Retina (tissue), 1 donor: ENCODE measurements at regions not wholly inside any gene's neighbourhood (a gene's known extent, or its start where the extent isn't known, plus 50 kb on each side); places are given as distances from the start of the nearest gene placed in this dataset.
"Not testable (repeated sequence)": the region's sequence is repeated elsewhere in the genome, so short reads cannot be mapped to it uniquely, and the experiment has no call there.

Source experiments
- DNase-seq: peaks from one replicate; pipeline ENCODE4 v3.0.0-alpha.2; 2016

DNA sequence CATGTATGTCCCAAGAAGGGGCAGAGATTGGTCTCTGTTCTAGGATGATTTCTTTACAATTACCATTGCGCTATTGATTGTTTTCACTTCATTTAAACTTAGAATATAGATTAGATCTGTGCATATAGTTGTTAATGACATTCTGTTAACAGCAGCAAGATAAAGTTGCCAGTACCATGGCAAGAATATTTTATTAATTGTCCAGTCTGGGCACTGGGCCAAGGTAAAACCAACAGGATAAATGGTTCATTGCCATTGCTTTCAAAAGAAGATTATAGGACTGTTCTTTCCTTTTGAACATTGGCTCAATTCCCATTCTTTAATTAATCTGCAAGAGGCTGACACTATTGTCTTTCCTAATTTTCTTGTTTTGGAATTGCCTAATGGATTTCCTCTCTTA, 592.4 kb downstream of the RFPL4B start:
- DNase-seq, result no peak

DNA sequence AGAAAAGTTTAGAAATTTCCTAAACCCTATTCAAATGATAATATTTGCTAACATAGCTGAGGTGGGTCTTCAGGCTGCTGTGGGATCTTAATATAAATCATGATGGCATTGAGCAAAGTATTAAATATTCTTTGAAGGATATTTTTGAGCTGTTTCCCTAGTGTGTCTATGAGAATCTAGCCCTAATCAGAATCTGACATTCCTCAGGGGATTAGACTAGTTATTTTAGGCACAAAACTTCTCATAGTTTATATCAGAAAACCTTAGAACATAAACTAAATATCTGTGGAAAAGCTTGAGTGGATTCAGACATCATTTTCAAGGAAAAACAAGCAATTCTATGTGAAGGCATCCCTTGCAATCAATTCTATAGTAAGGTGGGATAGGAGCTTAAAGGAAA, 594.5 kb downstream of the RFPL4B start:
- no peak for DNase-seq

DNA sequence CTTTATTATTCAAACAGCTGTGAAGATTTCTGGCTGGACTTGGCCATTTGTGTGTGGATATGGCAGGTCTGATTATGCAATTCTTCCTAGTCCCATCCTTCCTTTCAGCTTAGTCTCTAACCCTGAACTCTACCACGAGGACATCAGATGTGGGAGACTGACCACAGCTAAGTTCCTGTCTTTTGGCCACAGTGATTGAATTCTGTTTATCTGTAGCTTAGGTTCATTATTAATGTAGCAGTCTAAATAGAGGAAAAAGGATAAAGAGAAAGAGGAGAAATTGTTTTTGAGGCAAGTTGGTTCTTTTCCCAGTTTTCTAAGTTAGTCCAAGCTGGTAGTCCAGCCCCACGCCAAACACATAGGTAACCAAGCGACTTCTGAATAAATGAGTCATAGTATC, 598.9 kb downstream of the RFPL4B start:
- no peak for DNase-seq

DNA sequence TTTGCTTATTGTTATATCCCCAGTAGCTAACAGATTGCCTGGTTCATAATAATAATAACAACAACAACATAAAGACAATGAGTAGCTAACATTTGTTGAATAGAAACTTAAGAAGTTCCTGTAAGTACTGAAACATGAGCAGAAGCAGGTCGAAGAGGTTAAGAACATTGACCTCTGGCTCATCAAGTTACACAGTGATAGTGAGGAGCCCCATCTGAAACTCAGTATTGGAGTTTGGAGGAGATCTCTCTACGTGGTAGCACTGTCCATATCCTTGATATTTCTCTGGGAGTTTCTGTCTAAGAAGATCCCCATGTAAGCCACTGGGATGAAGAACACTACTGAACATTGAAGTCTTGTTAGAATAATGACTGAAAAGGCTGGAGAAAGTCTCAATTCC, 600.4 kb downstream of the RFPL4B start:
- no peak for DNase-seq

DNA sequence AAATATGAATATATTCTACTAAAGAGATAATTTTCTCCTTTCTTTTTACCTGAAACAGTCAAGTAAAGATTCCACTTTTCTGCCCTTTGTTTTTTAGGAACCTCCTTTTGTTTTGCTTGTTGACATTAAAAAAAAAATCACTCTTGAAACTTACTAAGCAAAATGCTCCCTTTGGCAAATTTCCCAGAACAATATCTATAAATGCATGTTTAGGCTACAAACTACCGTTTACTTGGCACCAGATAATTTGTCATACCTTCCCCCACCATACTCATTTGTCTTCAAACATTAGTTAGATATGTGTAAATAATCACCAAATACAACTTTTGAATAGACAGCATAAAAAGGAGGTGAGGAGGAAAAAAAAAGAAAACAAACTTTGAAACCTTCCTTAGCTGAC, 604.7 kb downstream of the RFPL4B start:
- DNase-seq, result no peak

DNA sequence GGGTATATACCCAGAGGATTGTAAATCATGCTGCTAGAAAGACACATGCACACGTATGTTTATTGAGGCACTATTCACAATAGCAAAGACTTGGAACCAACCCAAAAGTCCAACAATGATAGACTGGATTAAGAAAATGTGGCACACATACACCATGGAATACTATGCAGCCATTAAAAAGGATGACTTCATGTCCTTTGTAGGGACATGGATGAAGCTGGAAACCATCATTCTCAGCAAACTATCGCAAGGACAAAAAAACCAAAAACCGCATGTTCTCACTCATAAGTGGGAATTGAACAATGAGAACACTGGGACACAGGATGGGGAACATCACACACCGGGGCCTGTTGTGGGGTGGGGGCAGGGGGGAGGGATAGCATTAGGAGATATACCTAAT, 608.6 kb downstream of the RFPL4B start:
- DNase-seq, result not testable (repeated sequence)

DNA sequence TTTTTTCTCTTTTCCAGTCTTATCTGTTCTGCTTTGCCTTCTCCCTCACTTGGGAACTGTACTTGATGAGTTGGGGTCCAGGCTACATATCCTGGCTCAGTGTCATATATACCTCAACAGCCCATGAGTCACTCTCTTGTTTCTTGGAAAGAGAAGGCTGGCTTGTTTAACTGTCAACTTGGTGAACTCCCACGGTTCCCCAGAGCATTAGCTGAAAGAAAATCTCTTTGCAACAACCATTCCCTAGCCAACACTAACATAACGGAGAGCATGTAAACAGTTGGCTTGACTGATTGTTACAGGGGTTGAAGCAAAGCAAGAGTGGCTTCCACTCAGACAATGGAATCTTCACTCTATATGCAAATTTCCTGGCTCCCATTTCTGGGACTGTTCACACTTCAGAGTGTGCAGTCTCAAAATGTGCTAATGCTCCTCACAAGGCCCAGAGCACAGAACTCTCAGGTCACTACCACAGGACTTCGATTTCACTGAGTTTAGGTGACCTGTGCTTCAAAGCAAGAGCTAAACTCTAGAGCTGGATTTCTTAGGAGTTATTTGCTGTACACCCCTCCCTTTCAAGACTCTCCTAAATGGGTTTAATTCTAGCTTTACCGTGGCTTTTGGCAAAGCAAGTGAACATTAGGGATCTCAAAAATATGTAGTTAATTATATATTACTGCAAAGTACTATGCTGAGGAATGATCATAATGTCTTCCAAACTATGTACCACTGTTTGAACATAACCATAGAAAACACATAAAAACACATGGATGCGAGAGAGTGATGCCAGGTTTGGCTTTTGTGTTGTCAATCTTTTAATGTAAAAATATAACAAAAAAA, 609.8 kb downstream of the RFPL4B start:
- no peak for DNase-seq

DNA sequence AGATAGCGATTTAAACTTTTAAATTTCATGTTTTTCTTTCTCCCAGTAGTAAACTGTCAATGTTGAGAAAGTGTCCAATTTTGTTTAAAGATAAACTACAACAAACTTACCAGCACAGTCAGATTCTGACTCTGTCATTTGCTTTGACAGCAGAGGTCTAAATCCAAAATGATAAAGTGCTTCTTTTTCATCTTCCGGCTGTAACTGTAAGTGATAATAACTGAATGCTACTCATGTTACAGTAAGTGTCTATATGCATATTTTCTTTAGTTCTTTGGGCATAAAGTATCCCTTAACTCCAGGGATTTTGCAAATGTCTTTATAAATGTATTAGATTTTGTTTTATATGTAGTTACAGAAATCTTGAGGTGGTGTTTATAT, 610.4 kb downstream of the RFPL4B start:
- DNase-seq, result no peak

DNA sequence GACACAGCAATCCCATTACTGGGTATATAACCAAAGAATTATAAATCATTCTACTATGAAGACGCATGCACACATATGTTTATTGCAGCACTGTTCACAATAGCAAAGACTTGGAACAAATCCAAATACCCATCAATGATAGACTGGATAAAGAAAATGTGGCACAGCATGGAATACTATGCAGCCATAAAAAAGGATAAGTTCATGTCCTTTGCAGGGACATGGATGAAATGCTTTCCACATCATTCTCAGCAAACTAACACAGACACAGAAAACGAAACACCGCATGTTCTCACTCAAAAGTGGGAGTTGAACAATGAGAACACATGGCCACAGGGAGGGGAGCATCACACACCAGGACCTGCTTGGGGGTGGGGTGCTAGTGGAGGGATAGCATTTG, 613.0 kb downstream of the RFPL4B start:
- not testable (repeated sequence) for DNase-seq

DNA sequence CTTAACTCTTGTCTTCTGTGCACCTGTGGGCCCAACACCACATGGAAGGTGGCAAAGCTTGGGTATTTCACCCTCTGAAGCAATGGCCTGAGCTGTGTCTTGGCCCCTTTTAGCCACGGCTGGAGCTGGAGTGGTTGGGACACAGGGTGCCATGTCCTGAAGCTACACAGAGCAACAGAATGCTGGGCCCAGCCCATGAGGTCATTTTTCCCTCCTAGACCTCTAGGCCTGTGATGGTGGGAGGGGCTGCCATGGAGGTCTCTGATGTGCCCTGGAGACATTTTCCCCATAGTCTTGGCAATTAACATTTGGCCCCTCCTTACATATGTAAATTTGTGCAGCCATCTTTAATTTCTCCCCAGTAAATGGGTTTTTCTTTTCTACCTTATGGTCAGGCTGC, 620.8 kb downstream of the RFPL4B start:
- no peak for DNase-seq

DNA sequence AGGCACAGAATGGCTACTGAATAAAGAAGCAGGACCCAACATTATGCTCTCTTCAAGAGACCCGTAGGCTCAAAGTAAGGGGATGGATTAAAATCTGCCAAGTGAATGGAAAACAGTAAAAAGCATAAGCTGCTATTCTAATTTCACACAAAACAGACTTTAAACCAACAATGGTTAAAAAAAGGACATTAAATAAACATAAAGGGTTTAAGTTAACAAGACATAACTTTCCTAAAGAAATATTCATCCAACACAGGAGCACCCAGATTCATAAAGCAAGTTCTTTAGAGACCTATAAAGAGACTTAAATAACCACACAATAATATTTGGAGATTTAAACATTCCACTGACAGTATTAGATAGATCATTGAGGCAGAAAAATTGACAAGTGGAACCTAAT, 624.5 kb downstream of the RFPL4B start:
- no peak for DNase-seq

DNA sequence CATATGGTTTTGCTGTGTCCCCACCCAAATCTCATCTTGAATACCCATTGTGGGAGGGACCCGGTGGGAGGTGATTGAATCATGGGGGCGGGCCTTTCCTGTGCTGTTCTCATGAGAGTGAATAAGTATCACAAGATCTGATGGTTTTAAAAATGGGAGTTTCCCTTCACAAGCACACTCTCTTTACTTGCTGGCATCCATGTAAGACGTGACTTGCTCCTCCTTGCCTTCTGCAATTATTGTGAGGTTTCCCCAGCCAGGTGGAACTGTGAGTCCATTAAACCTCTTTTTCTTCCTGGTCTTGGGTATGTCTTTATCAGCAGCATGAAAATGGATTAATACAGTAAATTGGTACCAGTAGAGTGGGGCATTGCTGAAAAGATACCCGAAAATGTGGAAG, 627.8 kb downstream of the RFPL4B start:
- not testable (repeated sequence) for DNase-seq

DNA sequence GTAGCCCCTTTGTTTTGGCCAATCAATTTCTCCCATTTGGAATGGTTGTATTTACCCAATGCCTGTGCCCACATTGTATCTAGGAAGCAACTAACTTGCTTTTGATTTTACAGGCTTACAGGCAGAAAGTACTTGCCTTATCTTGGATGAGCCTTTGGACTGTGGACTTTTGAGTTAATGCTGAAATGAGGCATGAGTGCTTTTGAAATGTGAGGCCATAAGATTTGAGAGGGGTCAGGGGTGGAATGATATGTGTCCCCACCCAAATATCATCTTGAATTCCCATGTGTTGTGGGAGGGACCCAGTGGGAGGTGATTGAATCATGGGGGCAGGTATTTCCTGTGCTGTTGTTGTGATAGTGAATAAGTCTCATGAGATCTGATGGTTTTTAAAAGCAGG, 629.4 kb downstream of the RFPL4B start:
- not testable (repeated sequence) for DNase-seq

DNA sequence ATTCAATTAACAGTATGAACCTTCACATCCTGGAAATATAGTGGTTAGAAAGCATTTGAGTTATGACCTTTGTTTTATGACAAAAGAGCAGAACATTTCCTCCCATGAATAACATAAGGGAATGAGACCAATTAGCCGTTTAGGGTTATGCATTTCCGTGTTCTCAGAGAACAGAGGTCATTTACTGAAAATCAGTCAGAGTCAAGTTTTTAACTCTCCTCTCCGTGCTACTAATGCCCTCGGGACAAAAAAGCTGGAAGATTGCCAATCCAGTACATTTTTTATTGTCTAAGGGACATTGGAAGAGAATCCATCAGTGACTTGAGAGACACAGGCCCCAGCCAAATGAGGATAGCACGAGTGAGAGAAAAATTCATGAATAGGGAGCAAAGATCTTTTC, 632.7 kb downstream of the RFPL4B start:
- no peak for DNase-seq

DNA sequence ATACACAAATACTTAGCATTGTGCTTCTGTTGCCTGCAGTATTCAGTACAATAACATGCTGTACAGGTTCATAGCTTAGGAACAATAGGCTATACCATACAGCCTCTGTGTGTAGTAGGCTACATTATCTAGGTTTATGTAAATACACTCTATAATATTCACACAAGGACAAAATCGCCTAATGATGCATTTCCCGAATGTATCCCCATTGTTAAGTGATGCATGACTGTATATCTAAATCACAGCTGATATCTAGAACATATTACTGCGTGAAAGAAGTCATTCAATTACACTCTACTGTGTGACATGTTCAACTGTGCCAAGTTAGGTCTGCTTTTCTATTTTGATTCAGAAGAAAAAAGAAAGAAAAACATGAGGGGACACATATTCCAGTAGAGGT, 633.5 kb downstream of the RFPL4B start:
- no peak for DNase-seq

DNA sequence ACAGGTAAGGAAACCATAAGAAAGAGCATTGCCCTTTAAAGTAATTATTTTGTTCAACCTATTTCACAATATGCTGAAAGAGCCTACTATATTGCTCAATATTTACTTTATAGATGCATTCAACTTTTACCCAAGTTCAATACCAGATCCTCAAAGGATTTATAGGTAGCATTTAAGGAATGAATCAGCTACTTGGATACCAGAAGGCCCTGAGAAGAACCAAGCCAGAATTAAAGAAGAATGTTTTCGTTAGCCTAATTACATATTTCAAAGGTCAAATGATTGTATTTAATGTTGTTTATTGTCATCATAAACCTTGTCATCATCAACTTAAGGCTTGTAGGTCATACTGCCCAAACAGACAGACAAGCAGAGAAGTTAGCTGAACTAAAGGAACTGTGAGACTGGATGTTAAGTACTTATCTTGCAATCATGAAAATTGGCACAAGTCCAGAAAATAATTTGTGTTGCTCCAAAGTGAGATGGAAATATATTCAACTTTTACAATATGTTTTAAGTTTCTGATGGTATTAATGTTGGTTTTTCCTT, 636.7 kb downstream of the RFPL4B start:
- no peak for DNase-seq

DNA sequence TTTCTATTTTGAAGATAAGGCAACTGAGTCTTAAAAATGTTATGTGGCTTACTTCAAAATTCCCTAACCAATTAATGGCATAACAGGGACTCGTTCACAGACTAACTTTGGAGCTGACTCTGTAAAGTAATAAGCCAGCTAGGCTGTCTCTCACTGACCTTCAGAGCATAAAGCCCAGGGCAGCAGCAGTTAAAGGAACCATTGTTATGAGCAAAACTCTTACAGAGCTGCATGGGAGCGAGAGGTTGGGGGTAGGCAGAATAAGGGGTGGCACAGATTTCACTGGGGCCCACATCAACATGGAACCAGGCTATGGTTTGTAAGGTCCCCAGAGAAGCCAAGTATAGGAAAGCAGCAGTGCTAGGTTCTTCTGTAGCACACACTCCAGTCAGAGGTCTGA, 637.8 kb downstream of the RFPL4B start:
- DNase-seq, result no peak

DNA sequence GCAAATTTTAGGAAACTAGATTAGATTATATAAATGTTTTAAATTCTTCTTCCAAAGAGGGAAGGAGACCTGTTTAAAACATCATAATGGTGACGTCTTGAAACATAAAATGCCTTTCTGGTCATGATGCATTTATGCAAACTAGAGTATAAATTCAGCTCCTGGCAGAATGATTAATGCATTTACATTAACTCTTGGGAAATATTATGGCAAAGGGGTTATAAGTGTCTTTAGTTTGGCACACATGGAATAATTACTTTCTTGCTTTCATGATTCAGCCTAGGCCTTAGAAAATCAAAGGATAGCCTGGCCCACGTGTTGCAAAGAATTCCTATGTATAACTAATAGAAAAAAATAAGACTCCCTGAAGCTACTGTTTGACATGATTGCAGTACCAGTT, 639.2 kb downstream of the RFPL4B start:
- no peak for DNase-seq

DNA sequence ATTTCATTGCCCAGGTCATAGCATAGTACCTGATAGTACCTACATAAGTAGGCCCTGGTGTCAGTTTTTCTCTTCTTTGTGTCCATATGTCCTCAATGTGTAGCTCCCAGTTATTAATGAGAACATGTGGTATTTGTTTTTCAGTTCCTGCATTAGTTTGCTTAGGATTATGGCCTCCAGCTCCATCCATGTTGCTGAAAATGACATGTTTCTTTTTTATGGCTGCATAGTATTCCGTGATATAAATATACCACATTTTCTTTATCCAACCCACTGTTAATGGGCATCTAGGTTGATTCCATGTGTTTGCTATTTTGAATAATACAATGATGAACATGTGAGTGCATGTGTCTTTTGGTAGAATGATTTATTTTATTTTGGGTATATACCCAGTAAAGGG, 641.6 kb downstream of the RFPL4B start:
- DNase-seq, result no peak

DNA sequence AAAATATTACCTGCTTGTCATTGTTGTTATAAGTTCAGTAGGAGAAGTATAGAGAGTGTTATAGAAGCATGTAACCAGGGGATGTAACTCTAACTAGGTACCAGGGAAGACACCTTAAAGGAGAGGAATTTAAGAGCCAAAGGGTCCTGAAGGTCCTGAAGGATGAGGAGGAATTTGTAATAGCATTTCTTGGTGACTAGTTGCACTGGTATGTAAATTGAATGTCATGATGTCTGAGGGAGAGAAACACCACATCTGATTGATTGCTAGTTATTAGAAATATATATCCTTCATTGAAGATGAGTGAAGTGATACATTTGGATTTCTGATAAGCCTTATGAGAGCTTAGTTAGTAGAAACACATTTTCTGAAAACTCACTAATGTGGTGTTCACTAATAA, 643.8 kb downstream of the RFPL4B start:
- no peak for DNase-seq

DNA sequence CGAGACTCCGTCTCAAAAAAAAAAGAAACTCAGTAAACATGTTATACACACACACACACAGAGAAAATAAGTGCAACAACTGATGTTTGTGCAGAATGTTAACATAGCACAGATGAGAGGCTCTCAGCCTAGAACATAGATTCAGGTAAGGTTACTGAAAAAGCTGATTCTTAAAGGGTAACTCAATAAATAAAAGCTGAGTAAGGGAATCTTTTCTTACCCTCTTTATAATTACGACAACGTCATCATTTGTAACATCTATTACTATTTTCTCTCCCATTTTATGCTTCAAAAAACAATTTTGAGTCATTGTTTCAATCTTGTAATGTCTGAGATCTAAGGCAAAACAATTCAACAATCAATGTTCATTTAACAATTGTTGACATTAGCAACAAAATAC, 644.8 kb downstream of the RFPL4B start:
- no peak for DNase-seq

DNA sequence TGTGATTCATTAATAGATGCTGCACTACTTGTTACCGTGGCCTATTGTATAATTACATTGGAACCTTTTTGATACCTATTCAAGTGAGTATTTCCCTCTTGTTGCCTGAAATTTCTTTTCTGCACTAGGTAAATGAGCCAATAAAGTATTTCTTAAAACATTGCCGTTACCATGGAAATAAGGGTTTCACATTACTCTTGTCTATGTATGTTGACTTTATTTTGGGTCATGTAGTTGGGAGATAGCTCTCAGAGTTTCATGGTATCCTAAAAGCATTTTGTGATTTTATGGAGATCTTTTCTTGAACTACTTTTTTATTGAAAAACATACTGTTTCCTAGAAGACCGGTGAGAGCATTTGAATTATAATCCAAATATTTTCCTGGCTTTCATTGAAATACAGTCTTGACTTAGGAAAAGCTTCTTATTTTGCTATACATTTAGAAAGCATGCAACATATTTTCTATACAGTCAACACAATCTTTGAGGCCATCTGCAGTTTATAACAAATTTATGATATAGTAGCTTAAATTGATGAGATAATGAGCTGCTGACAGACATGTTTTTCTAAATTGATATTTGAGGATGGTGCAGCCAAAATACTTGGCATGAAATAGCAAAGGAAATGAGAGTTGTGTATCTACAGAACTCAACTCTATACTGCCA, 650.4 kb downstream of the RFPL4B start:
- no peak for DNase-seq

DNA sequence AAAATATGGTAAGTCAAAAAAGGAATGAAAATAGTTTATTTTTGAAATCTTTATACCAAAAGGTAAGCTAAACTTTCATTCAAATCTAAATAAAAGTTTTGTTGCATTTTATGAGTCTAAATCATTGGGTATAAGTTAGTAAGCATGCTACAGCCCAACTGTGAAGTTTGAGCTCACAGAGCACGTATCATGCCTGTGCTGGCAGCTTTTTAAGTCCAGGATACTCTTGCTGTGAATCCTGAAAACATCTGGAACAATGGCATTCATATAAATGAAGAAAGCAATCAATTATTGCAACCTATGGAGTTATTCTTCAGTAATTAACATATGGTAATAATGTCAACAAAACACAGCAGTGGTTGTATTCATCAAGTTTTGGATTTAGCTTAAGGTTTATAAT, 656.9 kb downstream of the RFPL4B start:
- no peak for DNase-seq

DNA sequence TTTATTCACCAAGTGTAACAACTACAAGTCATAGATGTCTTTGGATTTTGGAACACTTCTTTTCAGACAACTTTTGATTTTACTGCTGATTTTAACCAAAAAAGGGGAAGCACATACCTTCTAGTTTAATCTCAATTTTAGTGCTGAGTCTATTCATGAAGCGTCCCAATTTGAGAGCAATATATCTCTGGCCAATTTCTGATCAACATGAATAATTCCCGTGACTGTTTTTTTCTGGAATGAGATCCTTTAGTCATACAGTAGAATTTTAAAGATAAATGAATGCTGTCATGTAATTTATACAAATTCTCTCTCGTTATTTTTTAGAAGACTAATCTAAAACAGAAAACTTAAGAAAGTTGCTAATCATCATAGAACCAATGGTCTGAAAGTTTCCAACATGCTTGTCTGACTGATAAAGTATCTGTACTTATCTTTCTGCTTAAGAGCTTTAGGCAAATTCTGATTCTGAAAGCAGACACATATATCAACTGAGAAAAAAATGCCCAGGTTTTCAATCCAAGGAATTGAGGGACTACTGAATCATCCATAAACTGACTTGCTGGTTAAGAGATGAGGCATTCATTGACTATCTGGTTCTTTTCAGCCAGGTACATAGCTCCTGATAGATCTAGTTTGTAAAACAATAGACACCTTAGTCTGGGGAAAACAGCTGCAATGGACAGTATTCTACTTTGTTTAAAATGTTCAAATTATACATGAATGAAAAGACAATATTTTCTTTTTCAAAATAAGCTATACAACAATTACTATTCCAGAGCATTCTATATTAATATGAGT, 657.5 kb downstream of the RFPL4B start:
- no peak for DNase-seq
